H9 (cell line): ENCODE measurements at regions not wholly inside any gene's neighbourhood (a gene's known extent, or its start where the extent isn't known, plus 50 kb on each side); places are given as distances from the start of the nearest gene placed in this dataset.

ENCODE experiments used
- DNase-seq: peaks from one replicate; pipeline ENCODE4 v3.0.0-alpha.2; 2017
- H2AFZ ChIP-seq: one replicate; pipeline ENCODE4 v1.6.1; 2013; ENCODE audit warnings: mild to moderate bottlenecking, low read length, control low read depth, moderate library complexity
- H2AK5ac ChIP-seq: 2 replicates; pipeline ENCODE4 v1.6.1; 2013; ENCODE audit warnings: low read length, control low read depth, mixed read lengths; ENCODE audit not compliant: insufficient read length
- H2BK120ac ChIP-seq: one replicate; pipeline ENCODE4 v1.6.1; 2013; ENCODE audit warnings: low read depth, mild to moderate bottlenecking, low read length, control low read depth, inconsistent platforms; ENCODE audit not compliant: poor library complexity, severe bottlenecking
- H2BK12ac ChIP-seq: 2 replicates; pipeline ENCODE4 v1.6.1; 2013; ENCODE audit warnings: low read length, control low read depth, mixed read lengths, low read depth; ENCODE audit not compliant: insufficient read length
- H2BK15ac ChIP-seq: 2 replicates; pipeline ENCODE4 v1.6.1; 2013; ENCODE audit warnings: low read depth, low read length, control low read depth
- H2BK20ac ChIP-seq: one replicate; pipeline ENCODE4 v1.6.1; 2013; ENCODE audit warnings: low read depth, mild to moderate bottlenecking, low read length, control low read depth, inconsistent platforms; ENCODE audit not compliant: poor library complexity, severe bottlenecking
- H2BK5ac ChIP-seq: 2 replicates; pipeline ENCODE4 v1.6.1; 2013; ENCODE audit warnings: low read length, control low read depth, mixed read lengths; ENCODE audit not compliant: insufficient read length
- H3K14ac ChIP-seq: 2 replicates; pipeline ENCODE4 v1.6.1; 2013; ENCODE audit warnings: low read length, control low read depth; ENCODE audit not compliant: insufficient read depth
- H3K18ac ChIP-seq: 2 replicates; pipeline ENCODE4 v1.6.1; 2013; ENCODE audit warnings: low read depth, mild to moderate bottlenecking, mixed read lengths, low read length, control low read depth; ENCODE audit not compliant: insufficient read length
- H3K23ac ChIP-seq: 2 replicates; pipeline ENCODE4 v1.6.1; 2013; ENCODE audit warnings: low read length, control low read depth, mixed read lengths, low read depth; ENCODE audit not compliant: insufficient read length
- H3K23me2 ChIP-seq: 2 replicates; pipeline ENCODE4 v1.6.1; 2013; ENCODE audit warnings: low read depth, mild to moderate bottlenecking, mixed read lengths, low read length, control low read depth; ENCODE audit not compliant: insufficient read length, poor library complexity, severe bottlenecking
- H3K27ac ChIP-seq: 2 replicates; pipeline ENCODE4 v1.5.1; 2013; ENCODE audit warnings: low read length, control low read depth, mixed read lengths, low read depth; ENCODE audit not compliant: insufficient read length
- H3K27me3 ChIP-seq: 2 replicates; pipeline ENCODE4 v1.6.1; 2013; ENCODE audit warnings: low read length, control low read depth, inconsistent platforms; ENCODE audit not compliant: insufficient read depth
- H3K4ac ChIP-seq: 2 replicates; pipeline ENCODE4 v1.6.1; 2013; ENCODE audit warnings: low read depth, mild to moderate bottlenecking, control low read depth, inconsistent platforms, low read length, moderate library complexity
- H3K4me1 ChIP-seq: 2 replicates; pipeline ENCODE4 v1.6.1; 2013; ENCODE audit warnings: low read length, control low read depth, inconsistent platforms; ENCODE audit not compliant: insufficient read depth
- H3K4me2 ChIP-seq: 2 replicates; pipeline ENCODE4 v1.6.1; 2013; ENCODE audit warnings: low read length, control low read depth, mixed read lengths; ENCODE audit not compliant: insufficient read length, insufficient read depth
- H3K56ac ChIP-seq: 2 replicates; pipeline ENCODE4 v1.6.1; 2013; ENCODE audit warnings: low read depth, mild to moderate bottlenecking, mixed read lengths, low read length, control low read depth; ENCODE audit not compliant: insufficient read length
- H3K79me1 ChIP-seq: 2 replicates; pipeline ENCODE4 v1.6.1; 2013; ENCODE audit warnings: low read depth, mild to moderate bottlenecking, moderate library complexity, low read length, control low read depth, inconsistent platforms; ENCODE audit not compliant: insufficient read depth, poor library complexity, severe bottlenecking
- H3K79me2 ChIP-seq: 2 replicates; pipeline ENCODE4 v1.6.1; 2013; ENCODE audit warnings: low read length, control low read depth, inconsistent platforms; ENCODE audit not compliant: insufficient read depth
- H3K9ac ChIP-seq: 2 replicates; pipeline ENCODE4 v1.6.1; 2013; ENCODE audit warnings: low read length, control low read depth, mixed read lengths; ENCODE audit not compliant: insufficient read length; ENCODE audit errors: extremely low read depth
- H3K9me3 ChIP-seq: one replicate; pipeline ENCODE4 v1.6.1; 2013; ENCODE audit warnings: low read depth, low read length, inconsistent platforms; ENCODE audit not compliant: control insufficient read depth
- H3T11ph ChIP-seq: one replicate; pipeline ENCODE4 v1.6.1; 2013; ENCODE audit warnings: mild to moderate bottlenecking, low read length, control low read depth, inconsistent platforms
- H4K20me1 ChIP-seq: one replicate; pipeline ENCODE4 v1.6.1; 2013; ENCODE audit not compliant: control insufficient read depth, insufficient read length, insufficient read depth
- H4K5ac ChIP-seq: 2 replicates; pipeline ENCODE4 v1.6.1; 2013; ENCODE audit warnings: low read depth, mild to moderate bottlenecking, mixed read lengths, low read length, control low read depth; ENCODE audit not compliant: insufficient read length
- H4K8ac ChIP-seq: replicated peaks from 2 replicates; pipeline ENCODE4 v1.6.1; 2013; ENCODE audit warnings: low read length, control low read depth, mixed read lengths, low read depth; ENCODE audit not compliant: insufficient read length
- H4K91ac ChIP-seq: 2 replicates; pipeline ENCODE4 v1.6.1; 2013; ENCODE audit warnings: low read depth, mild to moderate bottlenecking, moderate library complexity, mixed read lengths, low read length, control low read depth; ENCODE audit not compliant: insufficient read length
- H3K27ac Mint-ChIP-seq, 3 experiments: 2 replicates in 2 of 3; 3 replicates in 1 of 3; pipeline ENCODE4 v1.8.0; 2020 to 2021; ENCODE audit warnings: mixed read lengths in 3 of 3, mild to moderate bottlenecking in 1 of 3, moderate library complexity in 1 of 3
- H3K27me3 Mint-ChIP-seq: 2 replicates; pipeline ENCODE4 v1.8.0; 2021; ENCODE audit warnings: low read depth, mild to moderate bottlenecking, moderate library complexity, mixed read lengths
- H3K36me3 Mint-ChIP-seq, 3 experiments: 2 replicates in 2 of 3; 3 replicates in 1 of 3; pipeline ENCODE4 v1.8.0; 2020 to 2021; ENCODE audit warnings: low read depth in 3 of 3, mixed read lengths in 3 of 3; ENCODE audit not compliant: insufficient read depth in 1 of 3
- H3K4me1 Mint-ChIP-seq, 2 experiments: 2 replicates each; pipeline ENCODE4 v1.8.0; 2020; ENCODE audit warnings: mixed read lengths in 2 of 2
- H3K4me3 Mint-ChIP-seq, 2 experiments: 2 replicates in 1 of 2; 3 replicates in 1 of 2; pipeline ENCODE4 v1.8.0; 2020 to 2021; ENCODE audit warnings: mild to moderate bottlenecking in 2 of 2, mixed read lengths in 2 of 2, moderate library complexity in 1 of 2
- H3K9me3 Mint-ChIP-seq, 2 experiments: 2 replicates in 1 of 2; 3 replicates in 1 of 2; pipeline ENCODE4 v1.8.0; 2020; ENCODE audit warnings: mild to moderate bottlenecking in 2 of 2, mixed read lengths in 2 of 2, moderate library complexity in 1 of 2
- CTCF ChIP-seq: fragments of 200-600 bp; sonication (generic); conservative IDR thresholded peaks from 3 replicates; pipeline ENCODE4 v1.8.0; 2021; ENCODE audit warnings: antibody characterized with exemption, mild to moderate bottlenecking
- WGBS: extraction: QIAGEN DNeasy Blood & Tissue Kit; methylation state at CpG from one replicate; pipeline ENCODE4 v1.1.7; 2013; ENCODE audit warnings: missing lambda C conversion rate, low lambda C conversion rate, mixed read lengths; ENCODE audit not compliant: insufficient read length; ENCODE audit errors: extremely low coverage; 5-methylcytosine and 5-hydroxymethylcytosine counted together

- H3K27ac Mint-ChIP-seq: no peak overlapping the region
- H3K4me1 Mint-ChIP-seq: no peaks in the 10 kb centered on the region
Observed at GRCh38 chr9:26078706-26079105, 400.5 kb upstream of the TUSC1 start.

More at GRCh38 chr9:26078706-26079105, 400.5 kb upstream of the TUSC1 start:
- Histone ChIP-seq H3K79me1 (no peaks in the 10 kb centered on the region), H4K5ac (no peak overlapping the region), H2BK15ac (no peak overlapping the region), H3K23me2 (no peaks in the 10 kb centered on the region), H2BK120ac (no peak overlapping the region), H3K14ac (no peak overlapping the region), H2AFZ (no peak overlapping the region), H3K4ac (no peak overlapping the region), H2BK12ac (no peak overlapping the region), H3K56ac (no peak overlapping the region), H3K27me3 (no peaks in the 10 kb centered on the region), H3K18ac (no peak overlapping the region), H4K8ac (no peak overlapping the region), H2BK5ac (no peak overlapping the region), H4K20me1 (no peaks in the 10 kb centered on the region), H2BK20ac (no peak overlapping the region), H3T11ph (no peak overlapping the region), H4K91ac (no peak overlapping the region), H3K23ac (no peak overlapping the region), H3K9ac (no peak overlapping the region), H3K27ac (no peak overlapping the region), H3K4me1 (no peaks in the 10 kb centered on the region), H3K79me2 (no peaks in the 10 kb centered on the region), H3K9me3 (no peaks in the 10 kb centered on the region), H2AK5ac (no peak overlapping the region), H3K4me2 (no peak overlapping the region)
- Mint-ChIP-seq H3K27me3 (no peaks in the 10 kb centered on the region), H3K36me3 (peaks cover 5 to 25% (median 11%) of the 10 kb centered on the region in 3 experiments; a peak in 5 of 7 replicates), H3K9me3 (peaks cover 22 to 27% of the 10 kb centered on the region in 2 experiments; a peak in 4 of 5 replicates), H3K4me3 (no peak overlapping the region)
- TF ChIP-seq CTCF: no peak
- no CpG with 5 or more reads among the region's 4 CpGs for WGBS
- DNase-seq: no peak
